Tibial nerve (tissue), 4 donors: ENCODE measurements at regions not wholly inside any gene's neighbourhood (a gene's known extent, or its start where the extent isn't known, plus 50 kb on each side); places are given as distances from the start of the nearest gene placed in this dataset.

ENCODE experiments used
- DNase-seq, 2 donors: peaks; one replicate each; pipeline ENCODE4 v3.0.0-alpha.2; 2019; ENCODE audit warnings: low spot score in 2 of 2
- H3K27ac ChIP-seq, 4 donors: fragments of 200-600 bp; sonication (generic) in 3 of 4; one replicate each; pipeline ENCODE4 v1.5.1; 2017 to 2019; ENCODE audit warnings: mild to moderate bottlenecking in 1 of 4
- H3K27me3 ChIP-seq, 2 donors: fragments of 200-600 bp; sonication (generic) in 1 of 2; one replicate each; pipeline versions ENCODE4 v1.5.1 to v1.6.0; 2017 to 2019
- H3K36me3 ChIP-seq, 3 donors: fragments of 200-600 bp; sonication (generic); one replicate each; pipeline ENCODE4 v1.5.1; 2018 to 2019
- H3K4me1 ChIP-seq, 4 donors: fragments of 200-600 bp; sonication (generic) in 3 of 4; one replicate each; pipeline ENCODE4 v1.5.1; 2017 to 2019
- H3K4me3 ChIP-seq, 4 donors: fragments of 200-600 bp; sonication (generic) in 3 of 4; one replicate each; pipeline ENCODE4 v1.5.1; 2017 to 2019; ENCODE audit warnings: mild to moderate bottlenecking in 1 of 4, moderate library complexity in 1 of 4
- H3K9me3 ChIP-seq, 4 donors: fragments of 200-600 bp; sonication (generic) in 3 of 4; one replicate each; pipeline ENCODE4 v1.5.1; 2017 to 2019
- CTCF ChIP-seq, 5 experiments: fragments of 200-600 bp in 3 of 5; fragments of 450-650 bp in 2 of 5; sonication (generic) in 3 of 5; IDR thresholded peaks; one replicate each; pipeline ENCODE4 v1.5.1; 2016 to 2019; ENCODE audit warnings: antibody characterized with exemption in 5 of 5, mild to moderate bottlenecking in 3 of 5, moderate library complexity in 2 of 5
- EP300 ChIP-seq, 2 donors: sonication (generic); formaldehyde crosslinking; IDR thresholded peaks; one replicate each; pipeline ENCODE4 v1.6.1; 2017; ENCODE audit warnings: antibody characterized with exemption in 2 of 2, mild to moderate bottlenecking in 1 of 2
- POLR2A ChIP-seq, 2 donors: fragments of 450-650 bp; IDR thresholded peaks; one replicate each; pipeline ENCODE4 v1.6.1; 2017; ENCODE audit warnings: antibody characterized with exemption in 2 of 2, mild to moderate bottlenecking in 2 of 2, moderate library complexity in 2 of 2
- WGBS, 2 donors: methylation state at CpG; one replicate each; pipeline ENCODE4 v1.1.5; 2018; 5-methylcytosine and 5-hydroxymethylcytosine counted together

- H3K4me3 ChIP-seq: no peak overlapping the region
- no peak for TF ChIP-seq EP300 (IDR thresholded peaks at IDR 0.05)
- no peak for TF ChIP-seq POLR2A (IDR thresholded peaks at IDR 0.05)
- TF ChIP-seq CTCF (IDR thresholded peaks at IDR 0.05): no peak
- H3K27me3 ChIP-seq: no peaks in the 10 kb centered on the region
- 92 to 97% methylated on average over 3 of the region's 3 CpGs for WGBS, 2 donors
- peaks cover 0 to 5% (median 2%) of the 10 kb centered on the region in 4 donors for H3K4me1 ChIP-seq
- no peaks in the 10 kb centered on the region for H3K36me3 ChIP-seq
- H3K27ac ChIP-seq: no peak overlapping the region
- DNase-seq: no peak
- no peaks in the 10 kb centered on the region for H3K9me3 ChIP-seq
Measured at GRCh38 chr13:111064661-111065060, 50.4 kb upstream of the ARHGEF7 start.

- H3K36me3 ChIP-seq: no peaks in the 10 kb centered on the region
- TF ChIP-seq EP300 (IDR thresholded peaks at IDR 0.05) (no peak), POLR2A (IDR thresholded peaks at IDR 0.05) (no peak), CTCF (IDR thresholded peaks at IDR 0.05) (no peak)
- no peaks in the 10 kb centered on the region for H3K27me3 ChIP-seq
- H3K27ac ChIP-seq: no peak overlapping the region
- peaks cover 0 to 5% (median 2%) of the 10 kb centered on the region in 4 donors for H3K4me1 ChIP-seq
- 56 to 59% methylated on average over 2 of the region's 2 CpGs for WGBS, 2 donors
- no peaks in the 10 kb centered on the region for H3K9me3 ChIP-seq
- DNase-seq: no peak
- H3K4me3 ChIP-seq: no peak overlapping the region
Measured at GRCh38 chr13:111062966-111063365, 52.1 kb upstream of the ARHGEF7 start.

- no peaks in the 10 kb centered on the region for H3K27me3 ChIP-seq
- H3K9me3 ChIP-seq: no peaks in the 10 kb centered on the region
- no peak for TF ChIP-seq CTCF (IDR thresholded peaks at IDR 0.05)
- no peak for TF ChIP-seq POLR2A (IDR thresholded peaks at IDR 0.05)
- TF ChIP-seq EP300 (IDR thresholded peaks at IDR 0.05): no peak
- DNase-seq: no peak
- no peak overlapping the region for H3K4me3 ChIP-seq
- no peaks in the 10 kb centered on the region for H3K36me3 ChIP-seq
- 86 to 89% methylated on average over 7 of the region's 7 CpGs for WGBS, 2 donors
- H3K4me1 ChIP-seq: peaks cover 0 to 2% (median under 1%) of the 10 kb centered on the region in 4 donors
- H3K27ac ChIP-seq: no peak overlapping the region
Measured at GRCh38 chr13:111062305-111062704, 52.8 kb upstream of the ARHGEF7 start.

GRCh38 chr13:111061358-111062045 lies 53.6 kb upstream of the ARHGEF7 start:
- 88 to 92% methylated on average over 7 of the region's 7 CpGs for WGBS, 2 donors
- no peak overlapping the region for H3K4me3 ChIP-seq
- H3K9me3 ChIP-seq: no peaks in the 10 kb centered on the region
- H3K27ac ChIP-seq: no peak overlapping the region
- TF ChIP-seq CTCF (IDR thresholded peaks at IDR 0.05): no peak
- TF ChIP-seq POLR2A (IDR thresholded peaks at IDR 0.05): no peak
- no peaks in the 10 kb centered on the region for H3K4me1 ChIP-seq
- no peak for DNase-seq
- no peaks in the 10 kb centered on the region for H3K36me3 ChIP-seq
- H3K27me3 ChIP-seq: no peaks in the 10 kb centered on the region

GRCh38 chr13:111060237-111060919 lies 54.7 kb upstream of the ARHGEF7 start:
- Histone ChIP-seq H3K27ac (no peak overlapping the region), H3K4me1 (no peaks in the 10 kb centered on the region), H3K27me3 (no peaks in the 10 kb centered on the region), H3K4me3 (no peak overlapping the region), H3K9me3 (no peaks in the 10 kb centered on the region), H3K36me3 (no peaks in the 10 kb centered on the region)
- no peak for DNase-seq
- TF ChIP-seq CTCF (IDR thresholded peaks at IDR 0.05) (no peak), POLR2A (IDR thresholded peaks at IDR 0.05) (no peak), EP300 (IDR thresholded peaks at IDR 0.05) (no peak)
- 87 to 88% methylated on average over 4 of the region's 4 CpGs for WGBS, 2 donors
